T-helper 2 cell treated with Interferon-gamma antibody and Interleukin-4, amounts not matched to agents 5 μg/mL and 100 μg/mL, for 36 hours (primary cell): ENCODE measurements at regions not wholly inside any gene's neighbourhood (a gene's known extent, or its start where the extent isn't known, plus 50 kb on each side); places are given as distances from the start of the nearest gene placed in this dataset.

Source experiments
- DNase-seq: peaks from one replicate; pipeline ENCODE4 v3.0.0; 2021; ENCODE audit warnings: low spot score
- H3K27ac Mint-ChIP-seq: one replicate; pipeline ENCODE4 v1.8.0; 2021; ENCODE audit warnings: mild to moderate bottlenecking, mixed read lengths
- H3K27me3 Mint-ChIP-seq: one replicate; pipeline ENCODE4 v1.8.0; 2021; ENCODE audit warnings: low read depth, mixed read lengths
- H3K36me3 Mint-ChIP-seq: one replicate; pipeline ENCODE4 v1.8.0; 2021; ENCODE audit warnings: low read depth, mixed read lengths
- H3K4me1 Mint-ChIP-seq: one replicate; pipeline ENCODE4 v1.8.0; 2021; ENCODE audit warnings: low read depth, mixed read lengths
- H3K4me3 Mint-ChIP-seq: one replicate; pipeline ENCODE4 v1.8.0; 2022; ENCODE audit warnings: mild to moderate bottlenecking, moderate library complexity, mixed read lengths
- H3K9me3 Mint-ChIP-seq: one replicate; pipeline ENCODE4 v1.8.0; 2021; ENCODE audit warnings: mixed read lengths

GRCh38 chr6:168159506-168159905 lies 80.5 kb upstream of the FRMD1 start:
- no peaks in the 10 kb centered on the region for H3K4me1 Mint-ChIP-seq
- no peaks in the 10 kb centered on the region for H3K9me3 Mint-ChIP-seq
- no peak overlapping the region for H3K27ac Mint-ChIP-seq
- no peak for DNase-seq
- no peak overlapping the region for H3K4me3 Mint-ChIP-seq
- no peaks in the 10 kb centered on the region for H3K36me3 Mint-ChIP-seq
- H3K27me3 Mint-ChIP-seq, result peaks cover under 1% of the 10 kb centered on the region

DNA sequence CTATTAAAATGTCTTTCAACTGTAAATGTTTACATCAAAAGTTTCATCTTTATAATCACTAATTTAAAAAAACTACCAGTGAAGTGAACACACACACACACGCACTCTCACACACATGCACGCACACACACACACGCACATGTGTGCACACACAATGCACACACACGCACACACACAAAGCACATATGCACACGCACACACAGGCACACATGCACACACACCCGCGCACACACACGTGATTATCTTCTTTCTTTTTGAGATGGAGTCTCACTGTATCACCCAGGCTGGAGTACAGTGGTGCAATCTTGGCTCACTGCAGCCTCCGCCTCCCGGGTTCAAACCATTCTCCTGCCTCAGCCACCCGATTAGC lies 80.0 kb upstream of the FRMD1 start:
- DNase-seq, result no peak
- H3K36me3 Mint-ChIP-seq, result no peaks in the 10 kb centered on the region
- no peaks in the 10 kb centered on the region for H3K4me1 Mint-ChIP-seq
- no peaks in the 10 kb centered on the region for H3K9me3 Mint-ChIP-seq
- H3K4me3 Mint-ChIP-seq, result no peak overlapping the region
- H3K27me3 Mint-ChIP-seq, result peaks cover 2% of the 10 kb centered on the region
- no peak overlapping the region for H3K27ac Mint-ChIP-seq

- H3K9me3 Mint-ChIP-seq, result no peaks in the 10 kb centered on the region
- H3K27ac Mint-ChIP-seq, result no peak overlapping the region
- no peaks in the 10 kb centered on the region for H3K36me3 Mint-ChIP-seq
- H3K4me3 Mint-ChIP-seq, result no peak overlapping the region
- H3K4me1 Mint-ChIP-seq, result no peaks in the 10 kb centered on the region
- peaks cover 2% of the 10 kb centered on the region for H3K27me3 Mint-ChIP-seq
- DNase-seq, result no peak
Observed at GRCh38 chr6:168158213-168158979, 79.4 kb upstream of the FRMD1 start.

DNA sequence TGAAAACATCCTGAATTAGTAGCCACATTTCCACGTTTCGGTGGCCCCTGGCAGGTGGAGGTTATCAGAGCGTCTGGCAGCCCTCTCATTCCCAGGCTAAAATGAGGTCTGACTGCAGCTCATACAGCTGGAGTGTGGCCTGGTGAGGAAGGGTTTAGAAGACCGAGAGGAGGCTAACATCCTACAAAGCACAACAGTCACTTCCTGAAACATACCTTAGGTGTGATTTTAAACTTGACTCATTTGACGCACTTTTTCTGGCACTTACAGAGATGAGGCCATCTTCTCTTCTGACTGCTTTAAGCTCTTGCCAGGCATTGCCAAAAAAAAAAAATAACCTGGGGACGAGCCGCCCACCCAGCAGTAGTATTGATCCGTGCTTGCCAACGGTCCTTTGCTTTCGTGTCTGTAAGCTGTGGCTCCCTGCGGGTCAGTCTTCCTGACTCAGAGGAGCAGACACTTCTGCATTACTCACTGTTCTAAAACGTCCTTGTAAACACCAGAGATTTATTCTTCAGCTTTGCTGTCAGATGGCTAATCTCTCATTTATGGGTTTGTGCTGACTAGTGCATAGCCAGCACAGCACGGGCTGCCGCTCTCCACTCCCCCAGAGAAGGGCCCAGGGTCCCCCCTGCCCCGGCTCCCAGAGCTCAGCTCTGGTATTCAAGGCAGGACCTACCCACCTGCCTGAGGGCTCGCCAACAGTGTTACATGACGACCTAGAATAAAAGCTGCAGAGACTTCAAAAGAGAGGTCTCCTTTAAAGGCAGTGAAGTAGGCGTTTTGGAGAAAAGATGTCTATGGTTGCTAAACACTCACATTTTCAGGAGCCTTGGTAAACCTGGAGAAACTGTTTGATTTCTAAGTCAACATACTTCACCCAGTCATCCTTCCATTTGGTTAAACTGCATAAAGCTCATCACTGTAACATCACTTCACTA lies 78.5 kb upstream of the FRMD1 start:
- Mint-ChIP-seq H3K4me3 (no peak overlapping the region), H3K27me3 (peaks cover 2% of the 10 kb centered on the region), H3K36me3 (no peaks in the 10 kb centered on the region), H3K4me1 (no peaks in the 10 kb centered on the region), H3K27ac (no peak overlapping the region), H3K9me3 (no peaks in the 10 kb centered on the region)
- no peak for DNase-seq

DNA sequence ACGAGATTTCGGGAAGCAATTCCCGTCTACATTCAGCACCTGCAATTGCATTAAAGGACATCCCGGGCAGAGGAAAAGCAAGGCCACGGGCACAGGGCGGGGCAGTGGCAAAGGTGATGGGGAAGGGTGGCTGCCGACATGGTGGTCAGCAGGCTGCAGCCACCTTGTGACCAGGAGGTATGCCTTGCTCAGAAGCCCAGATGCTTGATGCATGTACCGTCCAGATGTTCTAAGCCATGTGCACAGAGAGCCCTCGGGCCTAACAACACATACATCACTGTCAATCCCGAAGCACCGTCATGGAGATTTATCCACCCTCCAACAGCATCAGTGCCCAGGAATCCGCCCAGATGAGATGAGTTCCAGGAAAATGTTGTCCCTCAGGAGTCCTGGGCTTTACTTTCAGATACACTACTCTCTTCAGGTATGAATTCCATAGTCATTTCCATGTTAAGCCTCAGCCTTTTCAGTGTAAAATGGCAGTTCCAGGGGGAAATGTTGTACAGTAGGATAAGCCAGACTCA lies 77.8 kb upstream of the FRMD1 start:
- no peak overlapping the region for H3K4me3 Mint-ChIP-seq
- DNase-seq, result no peak
- no peaks in the 10 kb centered on the region for H3K4me1 Mint-ChIP-seq
- H3K27ac Mint-ChIP-seq, result no peak overlapping the region
- peaks cover 2% of the 10 kb centered on the region for H3K27me3 Mint-ChIP-seq
- H3K36me3 Mint-ChIP-seq, result no peaks in the 10 kb centered on the region
- no peaks in the 10 kb centered on the region for H3K9me3 Mint-ChIP-seq

DNA sequence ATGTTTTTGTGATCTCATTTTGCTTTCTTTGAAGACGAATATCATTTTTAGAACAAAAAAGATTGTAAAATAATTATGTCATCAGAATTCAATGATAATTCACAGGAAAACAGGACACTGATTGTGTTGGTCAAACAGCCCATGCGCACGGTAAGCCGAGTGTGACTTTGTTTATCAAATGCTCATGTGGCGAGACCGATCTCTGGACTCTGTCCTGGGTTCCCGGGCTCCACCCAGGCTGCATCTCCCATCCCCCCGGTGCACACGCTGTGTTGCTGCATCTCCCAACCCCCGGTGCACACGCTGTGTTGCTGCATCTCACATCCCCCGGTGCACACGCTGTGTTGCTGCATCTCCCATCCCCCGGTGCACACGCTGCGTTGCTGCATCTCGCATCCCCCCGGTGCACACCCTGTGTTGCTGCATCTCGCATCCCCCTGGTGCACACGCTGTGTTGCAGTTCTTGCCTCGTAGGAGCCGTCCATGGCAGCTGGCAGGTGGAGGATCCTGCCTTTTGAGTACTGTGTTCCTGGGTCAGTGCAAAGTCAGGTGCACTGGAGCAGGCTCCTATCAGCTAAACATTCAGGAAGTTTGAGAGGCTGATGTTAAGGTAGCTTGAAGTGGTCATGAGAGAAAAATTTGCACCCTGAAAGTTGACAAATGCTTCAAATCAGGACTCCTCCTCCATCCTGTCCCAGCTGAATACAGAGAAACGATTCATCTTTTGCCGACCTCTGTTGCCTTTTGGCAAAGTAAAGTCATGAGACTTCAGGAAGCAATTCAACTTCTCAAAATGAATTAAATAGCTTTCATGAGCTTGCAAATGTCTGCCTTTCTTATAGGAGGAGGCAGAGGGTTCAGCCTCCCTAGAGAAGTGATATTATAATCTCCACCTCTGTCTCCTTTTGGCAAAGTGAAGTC lies 77.1 kb upstream of the FRMD1 start:
- Mint-ChIP-seq H3K4me1 (no peaks in the 10 kb centered on the region), H3K27ac (no peak overlapping the region), H3K9me3 (no peaks in the 10 kb centered on the region), H3K4me3 (no peak overlapping the region), H3K36me3 (no peaks in the 10 kb centered on the region), H3K27me3 (peaks cover 2% of the 10 kb centered on the region)
- no peak for DNase-seq

- Mint-ChIP-seq H3K9me3 (no peaks in the 10 kb centered on the region), H3K27ac (no peak overlapping the region), H3K36me3 (no peaks in the 10 kb centered on the region), H3K4me3 (no peak overlapping the region), H3K4me1 (no peaks in the 10 kb centered on the region), H3K27me3 (peaks cover 2% of the 10 kb centered on the region)
- no peak for DNase-seq
Observed at GRCh38 chr6:168155193-168155592, 76.2 kb upstream of the FRMD1 start.

GRCh38 chr6:168154263-168154917 lies 75.4 kb upstream of the FRMD1 start:
- Mint-ChIP-seq H3K27me3 (peaks cover 2% of the 10 kb centered on the region), H3K4me1 (no peaks in the 10 kb centered on the region), H3K4me3 (no peak overlapping the region), H3K9me3 (no peaks in the 10 kb centered on the region), H3K36me3 (no peaks in the 10 kb centered on the region), H3K27ac (no peak overlapping the region)
- DNase-seq, result no peak

DNA sequence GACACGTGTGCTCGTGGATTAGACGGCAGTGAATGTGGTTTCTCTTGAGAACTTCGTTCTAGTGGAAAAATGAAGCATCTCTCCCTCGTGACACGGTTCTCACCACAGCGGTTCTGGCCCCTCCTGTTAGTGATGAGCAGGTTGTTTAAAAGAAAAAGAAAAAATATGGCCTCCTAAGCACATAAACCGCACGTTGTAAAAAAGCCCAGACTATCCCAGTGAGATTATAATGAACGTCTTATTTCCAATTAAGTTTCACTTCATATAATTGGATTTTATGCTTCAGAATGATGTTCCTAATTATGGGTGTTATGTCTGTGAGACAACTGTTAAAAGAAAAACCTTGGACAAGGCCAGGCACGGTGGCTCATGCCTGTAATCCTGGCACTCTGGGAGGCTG lies 74.5 kb upstream of the FRMD1 start:
- no peak overlapping the region for H3K4me3 Mint-ChIP-seq
- H3K27me3 Mint-ChIP-seq, result peaks cover 2% of the 10 kb centered on the region
- no peak for DNase-seq
- H3K4me1 Mint-ChIP-seq, result no peaks in the 10 kb centered on the region
- no peak overlapping the region for H3K27ac Mint-ChIP-seq
- H3K9me3 Mint-ChIP-seq, result no peaks in the 10 kb centered on the region
- no peaks in the 10 kb centered on the region for H3K36me3 Mint-ChIP-seq

DNA sequence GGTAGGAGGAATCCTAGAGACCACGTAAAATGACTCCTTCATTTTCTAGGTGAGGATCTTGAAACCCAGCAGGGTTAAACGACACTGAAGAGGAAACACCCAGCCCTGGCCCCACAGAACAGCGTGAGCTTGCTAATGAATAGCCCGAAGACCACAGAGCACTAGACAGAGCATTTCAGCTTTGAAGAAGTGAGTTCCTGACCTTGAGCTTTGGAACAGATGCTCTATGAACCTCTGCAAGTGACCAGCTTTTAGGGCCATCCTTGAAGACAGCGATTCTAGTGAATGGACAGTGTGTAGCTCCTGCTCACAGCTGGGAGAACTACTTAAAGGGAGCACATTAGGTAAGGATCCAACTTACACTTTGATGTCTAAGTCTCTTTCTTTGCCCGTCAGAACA lies 74.0 kb upstream of the FRMD1 start:
- H3K4me1 Mint-ChIP-seq, result no peaks in the 10 kb centered on the region
- H3K9me3 Mint-ChIP-seq, result no peaks in the 10 kb centered on the region
- H3K27me3 Mint-ChIP-seq, result peaks cover 2% of the 10 kb centered on the region
- H3K36me3 Mint-ChIP-seq, result no peaks in the 10 kb centered on the region
- DNase-seq, result no peak
- H3K27ac Mint-ChIP-seq, result no peak overlapping the region
- no peak overlapping the region for H3K4me3 Mint-ChIP-seq

- Mint-ChIP-seq H3K9me3 (no peaks in the 10 kb centered on the region), H3K27ac (no peak overlapping the region), H3K27me3 (peaks cover 2% of the 10 kb centered on the region), H3K36me3 (no peaks in the 10 kb centered on the region), H3K4me3 (no peak overlapping the region), H3K4me1 (no peaks in the 10 kb centered on the region)
- DNase-seq, result no peak
Observed at GRCh38 chr6:168152306-168152963, 73.4 kb upstream of the FRMD1 start.

DNA sequence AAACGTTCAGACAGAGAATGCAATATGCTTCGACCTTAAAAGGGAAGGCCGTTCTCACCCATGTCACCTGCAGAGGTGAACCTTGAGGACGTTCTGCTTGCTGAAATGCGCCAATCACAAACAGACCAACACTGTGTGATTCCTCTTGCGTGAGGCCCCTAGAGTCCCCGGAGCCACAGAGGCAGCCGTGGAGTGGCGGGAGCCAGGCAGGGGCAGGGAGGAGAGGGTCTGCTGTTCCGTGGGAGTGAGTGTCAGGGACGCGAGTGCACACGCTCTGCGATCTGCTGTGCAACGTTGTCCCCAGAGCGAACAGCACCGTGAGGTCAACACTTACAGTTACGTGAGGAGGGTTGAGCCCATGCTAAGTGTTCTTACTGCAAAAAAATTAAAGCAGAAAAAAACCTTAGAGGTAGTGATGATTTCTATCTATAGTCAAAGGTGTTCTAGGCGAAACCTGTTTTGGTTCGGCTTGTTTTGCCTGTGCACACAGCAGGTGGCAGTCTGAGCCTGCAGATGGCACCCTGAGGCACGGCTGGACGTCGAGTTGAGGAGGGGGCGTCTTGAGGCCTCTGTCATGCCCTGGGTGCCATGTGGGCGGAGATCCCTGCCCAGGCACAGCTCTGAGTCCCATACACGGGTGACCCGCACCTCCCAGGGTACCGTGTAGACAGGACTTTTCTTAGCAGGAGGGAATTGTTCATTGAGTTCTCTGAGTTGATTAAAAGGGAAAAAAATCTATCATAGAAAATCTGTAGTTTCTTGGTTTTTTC lies 71.7 kb upstream of the FRMD1 start:
- Mint-ChIP-seq H3K9me3 (no peaks in the 10 kb centered on the region), H3K27ac (no peak overlapping the region), H3K4me1 (no peaks in the 10 kb centered on the region), H3K36me3 (no peaks in the 10 kb centered on the region), H3K4me3 (no peak overlapping the region), H3K27me3 (peaks cover 2% of the 10 kb centered on the region)
- DNase-seq, result no peak
